ENCODE measurements at regions not wholly inside any gene's neighbourhood (a gene's known extent, or its start where the extent isn't known, plus 50 kb on each side); places are given as distances from the start of the nearest gene placed in this dataset.

DNA sequence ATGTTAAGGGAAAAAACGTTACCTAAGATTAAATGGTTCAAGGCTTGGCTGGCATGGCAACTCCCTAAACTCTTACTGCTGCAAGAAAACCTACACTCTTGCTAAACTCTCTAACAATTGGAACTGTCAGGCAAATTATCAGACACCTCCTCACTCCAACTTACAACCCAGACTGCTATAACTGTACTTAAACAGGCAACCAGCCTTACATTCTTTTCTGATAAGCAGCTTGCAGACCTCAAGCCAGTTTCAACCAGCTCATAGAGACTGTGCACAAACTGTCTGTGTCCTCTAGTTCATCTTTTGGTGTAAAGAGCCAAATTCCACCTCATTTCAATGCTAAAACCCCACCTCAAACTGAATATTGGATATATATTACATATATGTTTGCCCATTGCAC, 504.9 kb downstream of the UBE2NL start:
- TF ChIP-seq POLR2AphosphoS5 (IDR thresholded peaks at IDR 0.05; ENCODE audit: low read depth, low read length) (no peak), TAF1 (IDR thresholded peaks at IDR 0.05; ENCODE audit: borderline replicate concordance, low read depth, low read length) (no peak)

Measured in GM12892 (cell line).